MM.1S (cell line): ENCODE measurements at regions not wholly inside any gene's neighbourhood (a gene's known extent, or its start where the extent isn't known, plus 50 kb on each side); places are given as distances from the start of the nearest gene placed in this dataset.

ENCODE experiments used
- CTCF ChIP-seq: fragments of 300-600 bp; sonication (generic); IDR thresholded peaks from 2 replicates; pipeline ENCODE4 v1.5.1; 2016; ENCODE audit warnings: antibody characterized with exemption, low read length, mixed read lengths
- EZH2phosphoT487 ChIP-seq: fragments of 300-600 bp; sonication (generic); IDR thresholded peaks from 2 replicates; pipeline ENCODE4 v1.6.1; 2018; ENCODE audit warnings: antibody characterized with exemption, low read length

GRCh38 chr5:92748072-92748676 lies 832.8 kb downstream of the NR2F1-AS1 start:
- no peak for TF ChIP-seq CTCF
- TF ChIP-seq EZH2phosphoT487 = no peak
